Fibroblast of lung (primary cell): ENCODE measurements at regions not wholly inside any gene's neighbourhood (a gene's known extent, or its start where the extent isn't known, plus 50 kb on each side); places are given as distances from the start of the nearest gene placed in this dataset.

Experiments used
- EZH2 ChIP-seq: IDR thresholded peaks from 2 replicates; pipeline ENCODE4 v1.5.1; 2012; ENCODE audit warnings: low read length, control low read depth, mild to moderate bottlenecking; ENCODE audit errors: missing control alignments
- TF ChIP-seq, protein P1 (sequence below), 2 donors: IDR thresholded peaks in 1 of 2; conservative IDR thresholded peaks in 1 of 2; 1 replicate in 1 of 2; 2 replicates in 1 of 2; pipeline ENCODE4 v1.5.1; 2011 to 2012; ENCODE audit warnings: low read length in 2 of 2, control low read depth in 1 of 2, inconsistent platforms in 1 of 2, low read depth in 1 of 2, mild to moderate bottlenecking in 1 of 2

DNA sequence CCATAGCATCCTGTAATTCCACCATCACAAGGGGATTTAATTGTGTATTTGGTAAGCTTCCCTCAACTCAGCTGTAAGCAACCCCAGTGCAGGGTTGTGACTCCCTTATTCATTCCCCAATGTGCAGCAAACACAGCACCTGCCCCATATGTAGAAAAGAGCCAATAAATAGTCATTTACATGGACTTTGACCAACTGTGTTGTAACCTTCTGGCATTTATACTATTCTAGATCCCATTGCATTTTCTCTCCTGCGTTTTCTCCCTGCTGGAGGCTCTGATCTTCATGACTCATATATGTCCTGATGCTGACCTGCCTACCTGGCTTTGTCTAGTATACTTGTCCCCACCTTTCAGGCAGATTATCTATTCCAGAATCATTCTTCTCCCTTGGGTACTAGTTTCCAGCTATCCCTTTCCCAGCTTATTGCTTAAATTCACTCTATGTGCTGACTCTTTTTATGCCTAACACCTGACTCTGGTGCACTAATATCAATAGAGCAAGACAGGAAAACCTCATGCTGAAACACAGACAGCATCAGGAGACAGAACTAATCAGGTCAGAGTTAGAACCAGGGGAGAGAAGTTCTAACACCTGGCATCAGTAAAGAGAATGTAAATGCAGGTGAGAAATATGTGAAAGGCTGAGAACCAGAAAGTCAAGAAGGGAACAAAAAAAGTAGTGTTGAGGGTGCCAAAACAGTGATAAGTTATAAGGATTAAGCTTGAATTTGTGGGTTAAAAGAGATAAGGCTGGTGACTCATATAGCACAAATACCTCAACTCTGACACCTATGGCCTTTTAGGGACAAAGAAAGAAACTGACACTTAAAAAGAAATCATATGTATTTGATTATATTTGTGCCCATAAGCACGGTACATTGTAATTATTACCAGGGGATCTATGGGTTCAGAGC lies 402.7 kb downstream of the IPMK start:
- TF ChIP-seq, protein P1, sequence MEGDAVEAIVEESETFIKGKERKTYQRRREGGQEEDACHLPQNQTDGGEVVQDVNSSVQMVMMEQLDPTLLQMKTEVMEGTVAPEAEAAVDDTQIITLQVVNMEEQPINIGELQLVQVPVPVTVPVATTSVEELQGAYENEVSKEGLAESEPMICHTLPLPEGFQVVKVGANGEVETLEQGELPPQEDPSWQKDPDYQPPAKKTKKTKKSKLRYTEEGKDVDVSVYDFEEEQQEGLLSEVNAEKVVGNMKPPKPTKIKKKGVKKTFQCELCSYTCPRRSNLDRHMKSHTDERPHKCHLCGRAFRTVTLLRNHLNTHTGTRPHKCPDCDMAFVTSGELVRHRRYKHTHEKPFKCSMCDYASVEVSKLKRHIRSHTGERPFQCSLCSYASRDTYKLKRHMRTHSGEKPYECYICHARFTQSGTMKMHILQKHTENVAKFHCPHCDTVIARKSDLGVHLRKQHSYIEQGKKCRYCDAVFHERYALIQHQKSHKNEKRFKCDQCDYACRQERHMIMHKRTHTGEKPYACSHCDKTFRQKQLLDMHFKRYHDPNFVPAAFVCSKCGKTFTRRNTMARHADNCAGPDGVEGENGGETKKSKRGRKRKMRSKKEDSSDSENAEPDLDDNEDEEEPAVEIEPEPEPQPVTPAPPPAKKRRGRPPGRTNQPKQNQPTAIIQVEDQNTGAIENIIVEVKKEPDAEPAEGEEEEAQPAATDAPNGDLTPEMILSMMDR (conservative IDR thresholded peaks at IDR 0.05 in 1 of 2, IDR thresholded peaks at IDR 0.05 in 1 of 2; ENCODE audit: low read depth in 1 of 2, low read length in 2 of 2), result no peak
- no peak for TF ChIP-seq EZH2
